H1 (cell line): ENCODE measurements at regions not wholly inside any gene's neighbourhood (a gene's known extent, or its start where the extent isn't known, plus 50 kb on each side); places are given as distances from the start of the nearest gene placed in this dataset.

Experiments
- CTCF ChIA-PET: fragments of 300-600 bp; sonication (Branson Sonifier 250); formaldehyde crosslinking; loops from one replicate; lab custom pipeline; 2021; ENCODE audit not compliant: partially characterized antibody; lab: Charles Lee
- POLR2A ChIA-PET: fragments of 300-600 bp; sonication (Branson Sonifier 250); formaldehyde crosslinking; loops from one replicate; lab custom pipeline; 2021; ENCODE audit warnings: inconsistent platforms; ENCODE audit not compliant: partially characterized antibody; lab: Charles Lee
- DNase-seq, 2 experiments: peaks; one replicate each; pipeline versions ENCODE4 v3.0.0 to v3.0.0-alpha.2; 2010 to 2022; ENCODE audit warnings: low spot score in 2 of 2, low read depth in 1 of 2, mixed read lengths in 1 of 2
- FAIRE-seq: peaks from 2 replicates; lab custom pipeline; 2011; peaks lifted over from hg19 to GRCh38; lab: Jason Lieb, UNC
- H2AFZ ChIP-seq: 2 replicates; pipeline ENCODE4 v1.8.1; 2012; ENCODE audit warnings: low read length, inconsistent platforms
- H2AK5ac ChIP-seq: 2 replicates; pipeline ENCODE4 v1.6.1; 2013; ENCODE audit warnings: low read depth, low read length
- H2BK120ac ChIP-seq: replicated peaks from 2 replicates; pipeline ENCODE3; 2013; ENCODE audit warnings: low read depth, low read length, inconsistent platforms
- H2BK12ac ChIP-seq: 2 replicates; pipeline ENCODE4 v1.6.1; 2013; ENCODE audit warnings: low read depth, low read length
- H2BK15ac ChIP-seq: 2 replicates; pipeline ENCODE4 v1.6.1; 2013; ENCODE audit warnings: low read length
- H2BK20ac ChIP-seq: 2 replicates; pipeline ENCODE4 v1.6.1; 2013; ENCODE audit warnings: low read length
- H2BK5ac ChIP-seq: 2 replicates; pipeline ENCODE4 v1.6.1; 2013; ENCODE audit warnings: low read depth, low read length
- H3K14ac ChIP-seq: 2 replicates; pipeline ENCODE4 v1.6.1; 2013; ENCODE audit warnings: inconsistent platforms; ENCODE audit not compliant: insufficient read length
- H3K18ac ChIP-seq: 2 replicates; pipeline ENCODE4 v1.6.1; 2013; ENCODE audit warnings: low read length; ENCODE audit errors: extremely low read depth
- H3K23ac ChIP-seq: 2 replicates; pipeline ENCODE4 v1.6.1; 2013; ENCODE audit warnings: inconsistent platforms; ENCODE audit not compliant: insufficient read length
- H3K23me2 ChIP-seq: 2 replicates; pipeline ENCODE4 v1.6.1; 2013; ENCODE audit warnings: low read depth, low read length
- H3K27ac ChIP-seq: 2 replicates; pipeline ENCODE4 v1.6.1; 2011; ENCODE audit warnings: low read depth, low read length, inconsistent platforms
- H3K27me3 ChIP-seq, 4 experiments: replicated peaks in 1 of 4; 1 replicate in 1 of 4; 2 replicates in 3 of 4; pipeline versions ENCODE4 v1.6.1 to v1.8.1; 2011 to 2013; ENCODE audit warnings: low read length in 3 of 4, mild to moderate bottlenecking in 3 of 4, inconsistent platforms in 2 of 4, mixed read lengths in 2 of 4, moderate library complexity in 1 of 4; ENCODE audit not compliant: control insufficient read depth in 3 of 4, insufficient read depth in 3 of 4; ENCODE audit errors: extremely low read depth in 1 of 4
- H3K36me3 ChIP-seq, 4 experiments: 2 replicates each; pipeline versions ENCODE4 v1.6.1 to v1.8.1; 2011 to 2013; ENCODE audit warnings: mild to moderate bottlenecking in 4 of 4, low read length in 3 of 4, moderate library complexity in 2 of 4, control low read depth in 1 of 4, inconsistent platforms in 1 of 4; ENCODE audit not compliant: insufficient read depth in 4 of 4, control insufficient read depth in 2 of 4
- H3K4ac ChIP-seq: replicated peaks from 2 replicates; pipeline ENCODE3; 2013; ENCODE audit warnings: low read length, low read depth, mixed read lengths, inconsistent platforms; ENCODE audit not compliant: insufficient read length
- H3K4me1 ChIP-seq, 4 experiments: replicated peaks in 1 of 4; 1 replicate in 1 of 4; 2 replicates in 3 of 4; pipeline versions ENCODE4 v1.6.1 to v1.8.1; 2011 to 2013; ENCODE audit warnings: low read length in 3 of 4, inconsistent platforms in 2 of 4, mixed read lengths in 1 of 4; ENCODE audit not compliant: insufficient read depth in 4 of 4, control insufficient read depth in 3 of 4
- H3K4me2 ChIP-seq, 2 experiments: 2 replicates each; pipeline versions ENCODE4 v1.6.1 to v1.8.1; 2011 to 2013; ENCODE audit warnings: low read depth in 2 of 2, low read length in 2 of 2, control low read depth in 1 of 2, inconsistent platforms in 1 of 2, mild to moderate bottlenecking in 1 of 2; ENCODE audit not compliant: insufficient read depth in 1 of 2
- H3K4me3 ChIP-seq, 4 experiments: fragments of 200-600, 300-600 bp in 1 of 4; sonication (generic), shearing (Covaris generic), sonication (Bioruptor Twin) in 1 of 4; 2 replicates each; pipeline versions ENCODE4 v1.5.1 to v1.8.1; 2011 to 2016; ENCODE audit warnings: low read length in 4 of 4, low read depth in 3 of 4, control low read depth in 2 of 4, inconsistent platforms in 2 of 4, mild to moderate bottlenecking in 2 of 4, mixed read lengths in 1 of 4, moderate library complexity in 1 of 4; ENCODE audit not compliant: insufficient read depth in 2 of 4; ENCODE audit errors: extremely low read depth in 1 of 4
- H3K56ac ChIP-seq: replicated peaks from 2 replicates; pipeline ENCODE3; 2013; ENCODE audit warnings: low read depth, mild to moderate bottlenecking, mixed read lengths, low read length, inconsistent platforms; ENCODE audit not compliant: insufficient read length
- H3K79me1 ChIP-seq: 2 replicates; pipeline ENCODE4 v1.6.1; 2013; ENCODE audit warnings: low read depth, low read length, control low read depth
- H3K79me2 ChIP-seq, 2 experiments: 2 replicates each; pipeline versions ENCODE4 v1.6.1 to v1.8.1; 2012 to 2013; ENCODE audit warnings: low read length in 2 of 2, mild to moderate bottlenecking in 2 of 2, inconsistent platforms in 1 of 2; ENCODE audit not compliant: insufficient read depth in 2 of 2, control insufficient read depth in 1 of 2
- H3K9ac ChIP-seq, 4 experiments: replicated peaks in 1 of 4; 1 replicate in 1 of 4; 2 replicates in 3 of 4; pipeline versions ENCODE4 v1.6.1 to v1.8.1; 2011 to 2013; ENCODE audit warnings: low read depth in 3 of 4, low read length in 3 of 4, control low read depth in 2 of 4, mild to moderate bottlenecking in 2 of 4, moderate library complexity in 2 of 4, inconsistent platforms in 1 of 4; ENCODE audit errors: extremely low read depth in 1 of 4
- H3K9me3 ChIP-seq, 2 experiments: 2 replicates each; pipeline versions ENCODE4 v1.6.1 to v1.8.1; 2012 to 2013; ENCODE audit warnings: mild to moderate bottlenecking in 2 of 2, moderate library complexity in 2 of 2, control low read depth in 1 of 2, inconsistent platforms in 1 of 2, low read depth in 1 of 2, low read length in 1 of 2, mixed read lengths in 1 of 2; ENCODE audit not compliant: insufficient read depth in 2 of 2
- H4K20me1 ChIP-seq, 2 experiments: replicated peaks in 1 of 2; 2 replicates each; pipeline versions ENCODE3 to v1.8.1; 2011 to 2013; ENCODE audit warnings: inconsistent platforms in 2 of 2, low read length in 2 of 2, mild to moderate bottlenecking in 1 of 2; ENCODE audit not compliant: insufficient read depth in 2 of 2, control insufficient read depth in 1 of 2
- H4K5ac ChIP-seq: 2 replicates; pipeline ENCODE4 v1.6.1; 2013; ENCODE audit warnings: low read length, low read depth, mixed read lengths, inconsistent platforms; ENCODE audit not compliant: insufficient read length
- H4K8ac ChIP-seq: 2 replicates; pipeline ENCODE4 v1.8.0; 2013; ENCODE audit warnings: mild to moderate bottlenecking, moderate library complexity, low read length, inconsistent platforms; ENCODE audit not compliant: insufficient read depth; ENCODE audit errors: extremely low read depth
- H4K91ac ChIP-seq: replicated peaks from 2 replicates; pipeline ENCODE3; 2013; ENCODE audit warnings: low read length, mixed read lengths, inconsistent platforms; ENCODE audit not compliant: insufficient read length
- CREB1 ChIP-seq: IDR thresholded peaks from 2 replicates; pipeline ENCODE4 v1.6.1; 2012; ENCODE audit warnings: inconsistent platforms
- HDAC2 ChIP-seq, 2 experiments: fragments of 300-600 bp in 1 of 2; sonication (generic) in 1 of 2; IDR thresholded peaks; 2 replicates each; pipeline ENCODE4 v1.6.1; 2011 to 2012; ENCODE audit warnings: low read depth in 2 of 2, low read length in 2 of 2, mild to moderate bottlenecking in 2 of 2, moderate library complexity in 2 of 2, borderline replicate concordance in 1 of 2, inconsistent platforms in 1 of 2
- POLR2A ChIP-seq, 2 experiments: IDR thresholded peaks; 1 replicate in 1 of 2; 2 replicates in 1 of 2; pipeline ENCODE4 v1.6.1; 2011; ENCODE audit warnings: low read depth in 2 of 2, low read length in 2 of 2, mild to moderate bottlenecking in 2 of 2; ENCODE audit errors: control extremely low read depth in 1 of 2
- SRF ChIP-seq: IDR thresholded peaks from 2 replicates; pipeline ENCODE4 v1.6.1; 2011; ENCODE audit warnings: mild to moderate bottlenecking, low read depth, low read length, moderate library complexity
- WGBS, 2 experiments: shearing (Covaris generic) in 1 of 2; methylation state at CpG; one replicate each; pipeline versions ENCODE4 v1.1.6 to v1.1.7; 2013 to 2015; ENCODE audit warnings: low lambda C conversion rate in 2 of 2, mixed read lengths in 2 of 2, inconsistent platforms in 1 of 2, low coverage in 1 of 2, missing lambda C conversion rate in 1 of 2; ENCODE audit not compliant: insufficient replicate concordance in 2 of 2, insufficient coverage in 1 of 2, insufficient read length in 1 of 2; ENCODE audit errors: extremely low coverage in 1 of 2, missing lambda C conversion rate in 1 of 2; 5-methylcytosine and 5-hydroxymethylcytosine counted together

DNA sequence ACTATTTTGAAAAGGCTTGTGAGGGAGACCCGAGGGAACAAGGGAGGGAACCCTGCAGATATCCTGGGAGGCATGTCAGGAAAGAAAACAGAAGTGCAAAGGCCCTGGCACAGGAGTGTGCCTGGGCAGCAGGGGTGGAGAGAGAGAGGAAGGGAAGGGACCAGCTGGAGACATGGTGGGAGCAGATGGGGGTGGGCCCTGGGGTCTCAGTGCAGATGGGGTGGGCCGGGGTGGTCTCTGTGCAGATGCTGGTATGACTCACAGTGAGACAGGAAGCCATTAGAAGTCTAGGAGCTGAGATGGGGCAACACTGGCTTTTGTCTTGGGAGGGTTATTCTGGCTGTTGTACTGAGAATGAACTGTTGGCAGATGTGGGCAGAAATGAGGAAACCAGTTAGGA is 363.6 kb upstream of the C1orf174 start:
- no peak overlapping the region for H4K8ac ChIP-seq
- POLR2A ChIA-PET, result no interaction called here

More for the DNA sequence above, 363.6 kb upstream of the C1orf174 start:
- no peaks in the 10 kb centered on the region for H3K79me1 ChIP-seq
- H4K5ac ChIP-seq, result no peak overlapping the region
- no peak overlapping the region for H2BK120ac ChIP-seq
- no peak overlapping the region for H3K27ac ChIP-seq
- no peaks in the 10 kb centered on the region for H3K27me3 ChIP-seq
- H3K18ac ChIP-seq, result no peak overlapping the region
- H3K23me2 ChIP-seq, result no peaks in the 10 kb centered on the region
- FAIRE-seq, result no peak
- no peak overlapping the region for H3K56ac ChIP-seq
- H3K14ac ChIP-seq, result no peak overlapping the region
- no peaks in the 10 kb centered on the region for H4K20me1 ChIP-seq
- H2BK5ac ChIP-seq, result no peak overlapping the region
- H3K4me2 ChIP-seq, result no peak overlapping the region
- H3K4me1 ChIP-seq, result no peaks in the 10 kb centered on the region
- no peak overlapping the region for H2BK20ac ChIP-seq
- CTCF ChIA-PET, result no interaction called here
- no peak for DNase-seq
- no peak overlapping the region for H3K23ac ChIP-seq
- H3K9ac ChIP-seq, result no peak overlapping the region
- TF ChIP-seq HDAC2 (IDR thresholded peaks at IDR 0.05; ENCODE audit: borderline replicate concordance in 1 of 2, low read depth in 2 of 2, low read length in 2 of 2) (no peak), SRF (no peak), POLR2A (IDR thresholded peaks at IDR 0.05; ENCODE audit: control extremely low read depth in 1 of 2, low read depth in 2 of 2, low read length in 2 of 2) (no peak), CREB1 (no peak)
- no peak overlapping the region for H2BK15ac ChIP-seq
- H2BK12ac ChIP-seq, result no peak overlapping the region
- 78% methylated on average over 2 of the region's 2 CpGs; no CpG with 5 or more reads in 1 of the 2 experiments for WGBS, 2 experiments
- H3K4me3 ChIP-seq, result no peak overlapping the region
- H3K79me2 ChIP-seq, result no peaks in the 10 kb centered on the region
- H3K9me3 ChIP-seq, result peaks cover 26 to 67% of the 10 kb centered on the region in 2 experiments
- no peak overlapping the region for H3K4ac ChIP-seq
- no peak overlapping the region for H2AK5ac ChIP-seq
- H4K91ac ChIP-seq, result no peak overlapping the region
- H2AFZ ChIP-seq, result no peak overlapping the region
- no peaks in the 10 kb centered on the region for H3K36me3 ChIP-seq
